ENCODE measurements at regions not wholly inside any gene's neighbourhood (a gene's known extent, or its start where the extent isn't known, plus 50 kb on each side); places are given as distances from the start of the nearest gene placed in this dataset.
"Not testable (repeated sequence)": the region's sequence is repeated elsewhere in the genome, so short reads cannot be mapped to it uniquely, and the experiment has no call there.

DNA sequence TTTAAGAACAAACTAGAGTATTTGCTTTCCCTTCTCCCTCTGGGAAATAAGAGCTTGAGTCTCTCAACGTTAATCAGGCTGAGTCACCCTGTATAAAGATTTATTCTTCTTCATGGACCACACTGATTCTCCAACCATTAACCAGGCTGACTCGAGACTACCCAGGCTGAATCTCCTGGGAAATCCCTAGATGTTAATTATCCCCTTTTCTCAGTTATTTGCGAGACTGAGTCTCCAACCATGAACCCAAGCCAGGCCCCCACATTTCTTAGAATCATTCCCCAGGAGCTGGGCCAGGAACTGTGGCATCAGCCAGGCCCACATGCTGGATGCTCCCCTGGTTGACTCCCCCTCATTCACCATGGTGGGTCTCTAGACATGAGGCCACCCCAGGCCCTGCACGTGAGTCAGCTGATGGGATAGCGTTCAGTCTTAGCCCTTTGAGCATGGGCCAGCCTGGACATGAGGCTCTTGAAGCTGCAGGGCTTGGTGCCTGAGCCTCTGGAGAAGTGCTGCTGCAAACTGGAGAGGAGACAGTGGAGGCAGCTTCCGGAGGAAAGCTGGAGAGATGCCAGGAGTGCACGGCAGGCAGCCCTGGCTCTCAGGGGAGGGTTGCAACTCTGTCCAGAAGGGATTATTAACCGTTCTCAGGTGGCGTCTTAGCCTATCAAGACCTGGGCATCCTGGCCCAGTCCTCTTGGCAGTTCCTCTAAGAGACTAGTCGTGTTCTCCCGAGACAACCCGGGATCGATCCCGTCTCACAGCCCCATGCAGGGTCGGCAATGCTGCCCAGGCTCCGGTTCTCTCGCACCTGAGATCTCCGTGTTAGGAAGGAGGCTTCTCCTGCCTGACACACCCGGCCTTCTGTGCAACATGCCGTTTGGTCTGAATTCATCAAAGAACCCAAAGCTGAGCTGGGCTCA lies 296.6 kb downstream of the ADGRD1 start:
- DNase-seq (ENCODE audit: low read depth in 2 of 2): no peak

DNA sequence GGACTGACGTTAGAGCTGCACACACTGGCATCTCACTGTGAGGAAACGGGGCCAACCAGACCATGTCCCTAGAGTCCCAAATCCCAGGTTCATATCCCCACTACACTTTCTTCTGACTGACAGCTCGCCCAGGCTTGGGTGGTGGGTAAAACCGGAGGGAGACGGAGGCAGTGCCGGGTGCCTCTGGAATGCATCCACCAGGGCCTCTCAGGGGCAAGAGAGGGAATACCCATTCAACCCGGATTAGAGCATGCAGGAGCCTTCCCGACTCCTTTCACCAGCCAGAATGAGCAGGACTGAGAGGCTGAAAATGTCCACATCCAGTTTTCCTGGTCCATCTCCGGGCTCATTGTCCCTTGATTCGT lies 297.2 kb downstream of the ADGRD1 start:
- DNase-seq (ENCODE audit: low read depth in 2 of 2): no peak

GRCh38 chr12:131251336-131252101 lies 297.8 kb downstream of the ADGRD1 start:
- DNase-seq (ENCODE audit: low read depth in 2 of 2): no peak

GRCh38 chr12:131253376-131254026 lies 299.8 kb downstream of the ADGRD1 start:
- DNase-seq (ENCODE audit: low read depth in 2 of 2): no peak

GRCh38 chr12:131254374-131254773 lies 300.7 kb downstream of the ADGRD1 start:
- DNase-seq (ENCODE audit: low read depth in 2 of 2): no peak

DNA sequence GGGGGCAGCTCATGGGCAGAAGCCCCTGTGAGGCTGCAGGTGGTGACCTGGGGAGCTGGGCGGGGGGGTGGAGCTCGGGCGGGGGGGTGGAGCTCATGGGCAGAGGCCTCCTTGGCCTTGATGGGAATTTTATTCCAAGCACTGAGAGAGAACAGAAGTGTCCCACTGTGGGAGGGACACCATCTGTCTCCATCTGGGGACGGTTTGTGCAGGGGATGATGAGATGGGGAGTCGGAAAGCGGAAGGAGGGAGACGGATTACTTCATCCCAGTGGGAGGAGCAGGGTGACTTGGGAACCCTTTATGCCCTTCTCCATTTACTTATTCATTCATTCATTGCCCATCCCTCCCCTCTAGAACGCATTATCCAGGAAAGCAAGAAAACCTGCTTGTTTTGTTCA lies 304.7 kb downstream of the ADGRD1 start:
- no peak for DNase-seq (ENCODE audit: low read depth in 2 of 2)

DNA sequence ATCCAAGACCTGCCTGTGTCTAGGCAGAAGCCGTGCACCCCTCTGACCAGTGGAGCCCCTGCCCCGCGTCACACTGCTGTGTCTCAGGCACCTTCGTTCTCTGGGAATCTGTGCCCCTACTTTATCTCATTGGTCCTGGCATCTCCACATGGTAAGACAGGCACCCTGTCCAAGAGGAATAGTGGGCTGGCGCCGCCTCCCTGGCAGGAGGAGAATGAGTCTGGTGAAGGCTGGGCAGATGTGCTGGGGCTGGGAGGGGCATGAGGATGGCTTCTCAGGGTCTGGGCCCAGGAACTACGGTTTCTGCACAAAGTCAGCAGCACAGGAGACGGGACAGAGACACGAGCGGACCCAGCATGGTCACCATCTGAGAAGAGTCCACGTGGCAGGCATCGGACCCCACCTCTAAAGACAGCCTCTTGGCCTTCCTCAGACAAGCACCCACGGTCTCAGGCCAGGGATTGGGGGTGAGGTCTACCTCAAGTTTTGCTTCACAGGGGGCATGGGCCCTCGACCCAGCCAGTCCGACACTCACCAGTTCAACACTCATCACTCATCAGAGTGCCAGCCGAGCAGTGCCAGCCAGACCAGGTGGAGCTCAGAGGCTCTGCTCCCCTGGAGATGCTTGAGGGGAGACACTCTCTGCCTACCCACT lies 306.7 kb downstream of the ADGRD1 start:
- no peak for DNase-seq (ENCODE audit: low read depth in 2 of 2)

DNA sequence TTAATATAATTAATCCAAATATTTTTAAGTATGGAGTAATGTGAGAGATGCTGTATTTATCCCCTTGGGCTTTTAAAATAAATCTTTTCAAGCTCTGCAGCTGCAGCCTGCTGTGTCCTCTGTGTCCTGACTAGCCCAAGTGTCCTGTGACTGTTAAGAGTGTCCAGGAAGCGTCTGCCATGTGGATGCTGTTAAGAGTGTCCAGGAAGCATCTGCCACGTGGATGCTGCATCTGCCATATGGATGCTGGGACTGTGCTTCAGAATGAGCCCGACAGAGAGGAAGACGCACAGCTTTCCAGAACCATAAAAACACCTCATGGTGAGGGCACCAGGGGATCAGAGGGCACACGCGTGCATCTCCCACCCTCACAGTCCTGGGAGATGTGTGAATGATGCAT lies 307.2 kb downstream of the ADGRD1 start:
- no peak for DNase-seq (ENCODE audit: low read depth in 2 of 2)

DNA sequence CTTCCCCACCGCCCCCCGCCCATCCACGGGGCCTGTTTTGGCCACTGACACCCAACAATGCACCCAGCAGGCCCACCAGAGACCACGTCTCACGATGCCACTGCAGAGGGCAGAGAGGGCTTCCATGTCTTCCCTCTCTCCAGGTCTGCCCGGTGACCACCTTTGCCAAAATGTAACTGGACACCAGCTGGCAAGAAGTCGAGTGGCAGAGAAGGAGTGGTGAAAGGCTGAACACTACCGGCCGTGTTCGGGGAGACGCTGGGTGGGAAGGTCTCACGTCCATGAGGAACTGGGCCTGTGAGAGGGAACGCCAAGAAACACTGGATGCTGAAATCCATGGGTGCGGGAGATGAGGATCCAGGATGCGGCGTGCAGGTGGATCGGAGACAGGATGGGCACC lies 308.2 kb downstream of the ADGRD1 start:
- DNase-seq (ENCODE audit: low read depth in 2 of 2): no peak

GRCh38 chr12:131263626-131264025 lies 309.9 kb downstream of the ADGRD1 start:
- no peak for DNase-seq (ENCODE audit: low read depth in 2 of 2)

DNA sequence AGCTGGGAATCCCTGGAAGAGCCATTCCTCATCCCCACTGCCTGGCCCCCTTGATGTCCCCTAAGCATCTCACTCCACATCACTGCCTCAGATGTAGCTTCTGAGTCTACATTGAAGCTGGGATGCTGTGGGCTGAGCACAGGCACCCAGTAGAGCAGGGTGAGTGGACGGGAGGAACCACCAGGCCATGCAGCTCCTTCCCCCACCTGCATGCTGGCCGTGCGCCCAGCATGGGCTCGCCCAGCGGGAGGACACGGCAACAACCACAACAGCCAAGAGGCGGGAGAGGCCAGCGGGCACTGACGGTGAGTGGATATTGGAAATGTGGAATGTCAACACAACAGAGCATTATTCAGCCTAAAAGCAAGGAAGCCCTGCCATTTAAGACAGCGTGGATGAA lies 310.9 kb downstream of the ADGRD1 start:
- DNase-seq (ENCODE audit: low read depth in 2 of 2): no peak

- no peak for DNase-seq (ENCODE audit: low read depth in 2 of 2)
Observed at GRCh38 chr12:131266591-131267467, 313.1 kb downstream of the ADGRD1 start.

DNA sequence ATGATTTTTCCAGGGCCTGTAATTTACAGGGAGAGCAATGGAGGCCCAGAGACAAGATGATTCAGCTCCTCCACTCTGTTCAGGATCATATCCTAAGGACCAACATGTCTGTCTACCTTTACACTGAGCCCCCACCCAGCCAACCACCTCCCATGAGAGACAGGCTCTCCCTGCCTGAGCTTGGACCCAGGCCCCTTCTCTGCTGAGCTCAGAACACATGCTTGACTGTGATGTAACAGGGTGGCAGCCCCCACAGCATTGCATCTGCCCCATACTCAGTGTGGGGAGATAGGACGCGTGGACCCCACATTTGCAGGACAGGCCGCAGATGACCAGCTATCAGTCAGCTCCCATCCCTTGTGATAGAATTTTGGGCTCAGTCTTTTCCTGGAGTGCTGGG lies 313.9 kb downstream of the ADGRD1 start:
- DNase-seq (ENCODE audit: low read depth in 2 of 2): no peak

DNA sequence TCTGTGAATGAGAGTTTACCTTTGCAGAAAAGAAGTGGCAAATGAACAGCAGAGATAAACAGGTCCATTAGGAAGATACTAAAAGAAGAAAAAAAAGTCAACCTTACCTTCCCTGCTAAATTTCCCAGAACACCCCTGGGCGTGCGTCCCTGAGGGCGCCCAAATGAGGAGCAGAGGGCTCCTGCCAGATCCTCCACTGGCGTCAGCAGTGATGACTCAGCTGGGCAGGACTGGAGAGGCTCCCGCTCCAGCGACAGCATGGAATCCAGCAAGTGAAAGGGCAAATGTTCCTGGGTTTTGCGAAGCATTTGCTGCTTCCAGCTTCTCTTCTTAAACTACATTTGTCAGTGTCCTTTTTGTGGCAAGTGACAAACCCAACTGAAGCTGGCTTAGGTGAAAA lies 314.4 kb downstream of the ADGRD1 start:
- not testable (repeated sequence) for DNase-seq (ENCODE audit: low read depth in 2 of 2)

- DNase-seq (ENCODE audit: low read depth in 2 of 2): not testable (repeated sequence)
Observed at GRCh38 chr12:131268571-131268970, 314.9 kb downstream of the ADGRD1 start.

DNA sequence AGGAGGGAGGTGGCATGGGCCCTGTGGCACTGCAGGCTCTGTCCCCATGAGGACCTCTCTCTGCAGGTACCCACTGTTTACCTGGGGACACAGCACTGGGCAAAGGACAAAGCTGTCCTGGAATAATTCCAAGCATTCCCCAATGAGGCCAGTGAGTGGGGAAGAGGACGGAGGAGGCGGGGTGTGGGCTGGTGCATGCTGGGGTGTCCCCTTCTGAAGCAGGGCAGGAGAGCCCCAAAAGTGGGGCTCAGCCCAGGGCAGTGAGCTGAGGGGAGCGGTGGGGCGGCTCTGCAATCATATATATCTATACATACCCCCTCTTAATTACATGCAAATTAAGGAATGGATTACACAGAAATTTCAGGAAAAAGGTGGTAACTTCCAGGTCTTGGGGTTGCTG lies 315.8 kb downstream of the ADGRD1 start:
- DNase-seq (ENCODE audit: low read depth in 2 of 2): no peak

DNA sequence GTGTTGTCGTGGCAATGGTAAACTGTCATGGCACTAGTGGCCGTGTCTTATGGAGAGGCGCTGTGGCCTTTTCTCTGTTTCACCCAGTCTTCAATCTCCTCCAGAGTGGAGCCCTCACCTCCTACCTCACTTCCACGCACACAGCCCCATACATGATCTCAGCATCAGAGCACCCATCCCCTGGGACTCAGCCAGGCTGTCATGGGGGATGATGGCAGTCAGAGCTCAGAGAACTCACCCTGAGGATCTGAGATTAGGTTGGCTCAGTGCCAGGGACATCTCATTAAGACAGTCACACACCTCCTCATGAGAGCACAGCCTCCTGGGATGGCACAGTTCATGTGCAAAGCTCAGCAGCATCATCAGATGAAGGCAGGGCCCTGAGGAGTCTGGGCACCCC lies 316.3 kb downstream of the ADGRD1 start:
- not testable (repeated sequence) for DNase-seq (ENCODE audit: low read depth in 2 of 2)

DNA sequence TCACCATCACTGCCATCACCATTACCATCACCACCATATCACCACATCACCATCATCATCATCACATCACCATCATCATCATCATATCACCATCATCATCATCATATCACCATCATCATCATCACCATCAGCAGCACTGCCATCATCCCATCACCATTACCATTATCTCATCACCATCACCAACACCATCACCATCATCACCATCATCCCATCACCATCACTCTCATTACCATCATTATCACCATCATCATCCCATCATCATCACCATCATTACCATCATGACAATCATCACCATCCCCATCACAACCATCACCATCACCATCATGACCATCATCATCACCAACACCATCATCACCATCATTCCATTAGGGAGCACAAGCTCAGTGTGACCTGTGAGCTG lies 318.0 kb downstream of the ADGRD1 start:
- no peak for DNase-seq (ENCODE audit: low read depth in 2 of 2)

GRCh38 chr12:131272283-131272814 lies 318.6 kb downstream of the ADGRD1 start:
- DNase-seq (ENCODE audit: low read depth in 2 of 2): not testable (repeated sequence)

DNA sequence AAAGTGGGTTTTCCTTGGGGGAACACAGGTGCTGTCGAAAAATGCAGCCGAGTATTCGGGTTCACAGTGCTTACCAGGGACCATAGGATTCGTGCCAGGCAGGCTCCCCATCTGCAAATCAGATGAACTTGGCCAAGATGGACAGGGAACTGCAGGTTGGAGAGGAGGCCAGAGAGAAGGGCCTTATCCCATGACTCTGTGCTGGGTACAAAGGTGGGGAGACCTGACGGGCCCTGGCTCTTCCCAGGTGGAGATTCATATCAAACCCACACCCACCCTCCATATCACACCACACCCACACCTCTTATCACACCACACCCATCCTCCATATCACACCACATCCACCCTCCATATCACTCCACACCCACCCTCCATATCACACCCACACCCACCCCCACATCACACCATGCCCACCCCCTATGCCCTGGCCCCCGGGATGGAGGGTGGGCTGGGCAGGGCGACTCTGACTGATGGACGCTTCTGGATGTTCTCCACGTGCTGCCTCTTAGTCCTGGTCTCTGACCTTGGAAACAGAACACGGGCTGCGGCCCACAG lies 319.7 kb downstream of the ADGRD1 start:
- DNase-seq (ENCODE audit: low read depth in 2 of 2): no peak

All from activated CD4-positive, alpha-beta T cell treated with anti-CD3 and anti-CD28 coated beads for 24 hours (primary cell).